NCI-H2029 (cell line): ENCODE measurements at regions not wholly inside any gene's neighbourhood (a gene's known extent, or its start where the extent isn't known, plus 50 kb on each side); places are given as distances from the start of the nearest gene placed in this dataset.

Experiments
- DNase-seq: peaks from one replicate; lab custom pipeline; 2025; lab: John Stamatoyannopoulos, UW

- no peak for DNase-seq
Measured at GRCh38 chr7:4612939-4613841, 68.9 kb upstream of the FOXK1 start.

GRCh38 chr7:4613846-4614548 is 68.1 kb upstream of the FOXK1 start:
- DNase-seq: no peak

GRCh38 chr7:4616116-4616515 is 66.0 kb upstream of the FOXK1 start:
- no peak for DNase-seq

GRCh38 chr7:4621396-4621795 is 60.7 kb upstream of the FOXK1 start:
- no peak for DNase-seq

GRCh38 chr7:4626318-4626845 is 55.7 kb upstream of the FOXK1 start:
- no peak for DNase-seq

GRCh38 chr7:4629287-4629895 is 52.7 kb upstream of the FOXK1 start:
- no peak for DNase-seq

- peak; percentile 15 for DNase-seq
Measured at GRCh38 chr7:4631380-4632179, 50.5 kb upstream of the FOXK1 start.
